ENCODE measurements at regions not wholly inside any gene's neighbourhood (a gene's known extent, or its start where the extent isn't known, plus 50 kb on each side); places are given as distances from the start of the nearest gene placed in this dataset.

- Histone ChIP-seq H3K36me3 (ENCODE audit: control insufficient read depth, insufficient read depth, low read length) (no peaks in the 10 kb centered on the region), H3K27me3 (replicated peaks; ENCODE audit: control insufficient read depth, insufficient read depth, low read length) (no peaks in the 10 kb centered on the region), H3K4me3 (replicated peaks; ENCODE audit: low read depth, low read length) (no peak overlapping the region)
- no peak for TF ChIP-seq CTCF (IDR thresholded peaks at IDR 0.05; ENCODE audit: insufficient read depth, low read length, poor library complexity, severe bottlenecking)
- peak; percentile 3 for DNase-seq (ENCODE audit: extremely low read depth, insufficient read length)
Observed at GRCh38 chr6:115717062-115717461, 343.6 kb downstream of the FRK start.

GRCh38 chr6:115712291-115712961 lies 348.3 kb downstream of the FRK start:
- no peaks in the 10 kb centered on the region for H3K36me3 ChIP-seq (ENCODE audit: control insufficient read depth, insufficient read depth, low read length)
- H3K4me3 ChIP-seq (replicated peaks; ENCODE audit: low read depth, low read length) = no peak overlapping the region
- TF ChIP-seq CTCF (IDR thresholded peaks at IDR 0.05; ENCODE audit: insufficient read depth, low read length, poor library complexity, severe bottlenecking) = no peak
- no peaks in the 10 kb centered on the region for H3K27me3 ChIP-seq (replicated peaks; ENCODE audit: control insufficient read depth, insufficient read depth, low read length)
- DNase-seq (ENCODE audit: extremely low read depth, insufficient read length) = no peak

GRCh38 chr6:115708850-115709249 lies 351.8 kb downstream of the FRK start:
- Histone ChIP-seq H3K4me3 (replicated peaks; ENCODE audit: low read depth, low read length) (no peak overlapping the region), H3K36me3 (ENCODE audit: control insufficient read depth, insufficient read depth, low read length) (no peaks in the 10 kb centered on the region), H3K27me3 (replicated peaks; ENCODE audit: control insufficient read depth, insufficient read depth, low read length) (no peaks in the 10 kb centered on the region)
- TF ChIP-seq CTCF (IDR thresholded peaks at IDR 0.05; ENCODE audit: insufficient read depth, low read length, poor library complexity, severe bottlenecking) = no peak
- DNase-seq (ENCODE audit: extremely low read depth, insufficient read length) = no peak

- Histone ChIP-seq H3K27me3 (replicated peaks; ENCODE audit: control insufficient read depth, insufficient read depth, low read length) (no peaks in the 10 kb centered on the region), H3K4me3 (replicated peaks; ENCODE audit: low read depth, low read length) (no peak overlapping the region), H3K36me3 (ENCODE audit: control insufficient read depth, insufficient read depth, low read length) (no peaks in the 10 kb centered on the region)
- no peak for DNase-seq (ENCODE audit: extremely low read depth, insufficient read length)
- TF ChIP-seq CTCF (IDR thresholded peaks at IDR 0.05; ENCODE audit: insufficient read depth, low read length, poor library complexity, severe bottlenecking) = no peak
Observed at GRCh38 chr6:115706981-115707380, 353.7 kb downstream of the FRK start.

- no peaks in the 10 kb centered on the region for H3K36me3 ChIP-seq (ENCODE audit: control insufficient read depth, insufficient read depth, low read length)
- H3K4me3 ChIP-seq (replicated peaks; ENCODE audit: low read depth, low read length) = no peak overlapping the region
- no peak for TF ChIP-seq CTCF (IDR thresholded peaks at IDR 0.05; ENCODE audit: insufficient read depth, low read length, poor library complexity, severe bottlenecking)
- no peak for DNase-seq (ENCODE audit: extremely low read depth, insufficient read length)
- no peaks in the 10 kb centered on the region for H3K27me3 ChIP-seq (replicated peaks; ENCODE audit: control insufficient read depth, insufficient read depth, low read length)
Observed at GRCh38 chr6:115706324-115706723, 354.4 kb downstream of the FRK start.

- no peaks in the 10 kb centered on the region for H3K27me3 ChIP-seq (replicated peaks; ENCODE audit: control insufficient read depth, insufficient read depth, low read length)
- DNase-seq (ENCODE audit: extremely low read depth, insufficient read length) = no peak
- no peaks in the 10 kb centered on the region for H3K36me3 ChIP-seq (ENCODE audit: control insufficient read depth, insufficient read depth, low read length)
- TF ChIP-seq CTCF (IDR thresholded peaks at IDR 0.05; ENCODE audit: insufficient read depth, low read length, poor library complexity, severe bottlenecking) = no peak
- no peak overlapping the region for H3K4me3 ChIP-seq (replicated peaks; ENCODE audit: low read depth, low read length)
Observed at GRCh38 chr6:115704028-115704427, 356.7 kb downstream of the FRK start.
